ENCODE measurements at regions not wholly inside any gene's neighbourhood (a gene's known extent, or its start where the extent isn't known, plus 50 kb on each side); places are given as distances from the start of the nearest gene placed in this dataset.

- H3K27ac ChIP-seq: no peak overlapping the region
- TF ChIP-seq, protein P1, sequence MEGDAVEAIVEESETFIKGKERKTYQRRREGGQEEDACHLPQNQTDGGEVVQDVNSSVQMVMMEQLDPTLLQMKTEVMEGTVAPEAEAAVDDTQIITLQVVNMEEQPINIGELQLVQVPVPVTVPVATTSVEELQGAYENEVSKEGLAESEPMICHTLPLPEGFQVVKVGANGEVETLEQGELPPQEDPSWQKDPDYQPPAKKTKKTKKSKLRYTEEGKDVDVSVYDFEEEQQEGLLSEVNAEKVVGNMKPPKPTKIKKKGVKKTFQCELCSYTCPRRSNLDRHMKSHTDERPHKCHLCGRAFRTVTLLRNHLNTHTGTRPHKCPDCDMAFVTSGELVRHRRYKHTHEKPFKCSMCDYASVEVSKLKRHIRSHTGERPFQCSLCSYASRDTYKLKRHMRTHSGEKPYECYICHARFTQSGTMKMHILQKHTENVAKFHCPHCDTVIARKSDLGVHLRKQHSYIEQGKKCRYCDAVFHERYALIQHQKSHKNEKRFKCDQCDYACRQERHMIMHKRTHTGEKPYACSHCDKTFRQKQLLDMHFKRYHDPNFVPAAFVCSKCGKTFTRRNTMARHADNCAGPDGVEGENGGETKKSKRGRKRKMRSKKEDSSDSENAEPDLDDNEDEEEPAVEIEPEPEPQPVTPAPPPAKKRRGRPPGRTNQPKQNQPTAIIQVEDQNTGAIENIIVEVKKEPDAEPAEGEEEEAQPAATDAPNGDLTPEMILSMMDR (conservative IDR thresholded peaks at IDR 0.05): no peak
Measured at GRCh38 chr2:12543076-12543977, 173.4 kb upstream of the TRIB2 start.

GRCh38 chr2:12543978-12544558 lies 172.7 kb upstream of the TRIB2 start:
- H3K27ac ChIP-seq: no peak overlapping the region

DNA sequence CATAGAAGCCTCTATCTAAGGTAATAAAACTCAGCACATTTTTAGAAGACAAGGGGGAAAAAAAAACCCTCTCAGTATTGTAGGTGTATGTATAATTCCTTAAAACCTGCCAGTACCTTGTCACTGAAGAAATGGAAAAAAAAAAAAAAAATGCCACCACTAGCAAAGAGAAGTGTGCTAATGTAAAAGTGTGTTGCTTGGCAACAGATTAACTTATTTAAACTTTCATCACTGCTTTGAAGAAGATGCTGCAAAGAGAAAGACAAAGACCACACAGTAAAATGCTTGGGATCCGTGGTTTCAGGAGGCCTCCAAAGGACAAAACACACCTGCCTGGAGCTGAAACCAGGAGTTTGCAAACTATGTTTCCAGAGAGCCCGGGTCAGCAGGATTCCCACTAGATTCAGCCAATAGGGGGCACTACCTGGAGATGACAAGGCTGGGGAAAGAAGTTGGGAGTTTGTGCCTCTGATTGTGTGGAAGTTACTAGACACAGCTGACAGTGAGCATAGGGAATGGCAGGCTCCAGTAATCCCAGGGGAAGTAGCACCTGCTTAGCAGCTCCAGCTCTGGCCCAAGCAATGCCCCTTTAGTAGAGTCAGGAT lies 169.1 kb upstream of the TRIB2 start:
- TF ChIP-seq, protein P1 (conservative IDR thresholded peaks at IDR 0.05): no peak

More at GRCh38 chr2:12543978-12544558, 172.7 kb upstream of the TRIB2 start:
- TF ChIP-seq, protein P1 (conservative IDR thresholded peaks at IDR 0.05): no peak

GRCh38 chr2:12548906-12549305 lies 167.8 kb upstream of the TRIB2 start:
- TF ChIP-seq, protein P1 (conservative IDR thresholded peaks at IDR 0.05): no peak
- no peak overlapping the region for H3K27ac ChIP-seq

More for the DNA sequence above, 169.1 kb upstream of the TRIB2 start:
- H3K27ac ChIP-seq: no peak overlapping the region

DNA sequence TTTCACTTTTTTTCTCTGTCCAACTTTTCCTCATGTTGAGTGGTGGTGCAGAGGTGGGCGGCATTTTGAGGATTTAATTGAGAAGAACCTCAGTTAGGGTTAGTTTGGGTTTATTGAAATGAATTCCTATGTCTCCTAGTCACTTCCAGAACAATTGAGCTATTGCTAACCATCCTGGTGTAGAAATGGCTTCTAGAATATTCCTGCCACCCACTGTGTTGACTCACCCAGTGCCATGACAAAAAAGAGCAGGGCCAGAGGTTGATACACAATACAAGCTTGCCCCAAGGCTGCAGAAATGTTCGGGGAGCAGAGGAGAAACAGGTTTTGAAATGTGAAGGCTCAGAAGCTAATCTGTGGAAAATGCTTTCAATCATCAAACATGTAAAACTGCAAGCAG lies 167.1 kb upstream of the TRIB2 start:
- no peak overlapping the region for H3K27ac ChIP-seq
- TF ChIP-seq, protein P1 (conservative IDR thresholded peaks at IDR 0.05): no peak

- TF ChIP-seq, protein P1 (conservative IDR thresholded peaks at IDR 0.05): no peak
- no peak overlapping the region for H3K27ac ChIP-seq
Measured at GRCh38 chr2:12552092-12552491, 164.6 kb upstream of the TRIB2 start.
